H9 (cell line): ENCODE measurements at regions not wholly inside any gene's neighbourhood (a gene's known extent, or its start where the extent isn't known, plus 50 kb on each side); places are given as distances from the start of the nearest gene placed in this dataset.

Experiments
- DNase-seq: peaks from one replicate; pipeline ENCODE4 v3.0.0-alpha.2; 2017
- H2AFZ ChIP-seq: one replicate; pipeline ENCODE4 v1.6.1; 2013; ENCODE audit warnings: mild to moderate bottlenecking, low read length, control low read depth, moderate library complexity
- H2AK5ac ChIP-seq: 2 replicates; pipeline ENCODE4 v1.6.1; 2013; ENCODE audit warnings: low read length, control low read depth, mixed read lengths; ENCODE audit not compliant: insufficient read length
- H2BK120ac ChIP-seq: one replicate; pipeline ENCODE4 v1.6.1; 2013; ENCODE audit warnings: low read depth, mild to moderate bottlenecking, low read length, control low read depth, inconsistent platforms; ENCODE audit not compliant: poor library complexity, severe bottlenecking
- H2BK12ac ChIP-seq: 2 replicates; pipeline ENCODE4 v1.6.1; 2013; ENCODE audit warnings: low read length, control low read depth, mixed read lengths, low read depth; ENCODE audit not compliant: insufficient read length
- H2BK15ac ChIP-seq: 2 replicates; pipeline ENCODE4 v1.6.1; 2013; ENCODE audit warnings: low read depth, low read length, control low read depth
- H2BK20ac ChIP-seq: one replicate; pipeline ENCODE4 v1.6.1; 2013; ENCODE audit warnings: low read depth, mild to moderate bottlenecking, low read length, control low read depth, inconsistent platforms; ENCODE audit not compliant: poor library complexity, severe bottlenecking
- H2BK5ac ChIP-seq: 2 replicates; pipeline ENCODE4 v1.6.1; 2013; ENCODE audit warnings: low read length, control low read depth, mixed read lengths; ENCODE audit not compliant: insufficient read length
- H3K14ac ChIP-seq: 2 replicates; pipeline ENCODE4 v1.6.1; 2013; ENCODE audit warnings: low read length, control low read depth; ENCODE audit not compliant: insufficient read depth
- H3K18ac ChIP-seq: 2 replicates; pipeline ENCODE4 v1.6.1; 2013; ENCODE audit warnings: low read depth, mild to moderate bottlenecking, mixed read lengths, low read length, control low read depth; ENCODE audit not compliant: insufficient read length
- H3K23ac ChIP-seq: 2 replicates; pipeline ENCODE4 v1.6.1; 2013; ENCODE audit warnings: low read length, control low read depth, mixed read lengths, low read depth; ENCODE audit not compliant: insufficient read length
- H3K23me2 ChIP-seq: 2 replicates; pipeline ENCODE4 v1.6.1; 2013; ENCODE audit warnings: low read depth, mild to moderate bottlenecking, mixed read lengths, low read length, control low read depth; ENCODE audit not compliant: insufficient read length, poor library complexity, severe bottlenecking
- H3K27ac ChIP-seq: 2 replicates; pipeline ENCODE4 v1.5.1; 2013; ENCODE audit warnings: low read length, control low read depth, mixed read lengths, low read depth; ENCODE audit not compliant: insufficient read length
- H3K27me3 ChIP-seq: 2 replicates; pipeline ENCODE4 v1.6.1; 2013; ENCODE audit warnings: low read length, control low read depth, inconsistent platforms; ENCODE audit not compliant: insufficient read depth
- H3K4ac ChIP-seq: 2 replicates; pipeline ENCODE4 v1.6.1; 2013; ENCODE audit warnings: low read depth, mild to moderate bottlenecking, control low read depth, inconsistent platforms, low read length, moderate library complexity
- H3K4me1 ChIP-seq: 2 replicates; pipeline ENCODE4 v1.6.1; 2013; ENCODE audit warnings: low read length, control low read depth, inconsistent platforms; ENCODE audit not compliant: insufficient read depth
- H3K4me2 ChIP-seq: 2 replicates; pipeline ENCODE4 v1.6.1; 2013; ENCODE audit warnings: low read length, control low read depth, mixed read lengths; ENCODE audit not compliant: insufficient read length, insufficient read depth
- H3K56ac ChIP-seq: 2 replicates; pipeline ENCODE4 v1.6.1; 2013; ENCODE audit warnings: low read depth, mild to moderate bottlenecking, mixed read lengths, low read length, control low read depth; ENCODE audit not compliant: insufficient read length
- H3K79me1 ChIP-seq: 2 replicates; pipeline ENCODE4 v1.6.1; 2013; ENCODE audit warnings: low read depth, mild to moderate bottlenecking, moderate library complexity, low read length, control low read depth, inconsistent platforms; ENCODE audit not compliant: insufficient read depth, poor library complexity, severe bottlenecking
- H3K79me2 ChIP-seq: 2 replicates; pipeline ENCODE4 v1.6.1; 2013; ENCODE audit warnings: low read length, control low read depth, inconsistent platforms; ENCODE audit not compliant: insufficient read depth
- H3K9ac ChIP-seq: 2 replicates; pipeline ENCODE4 v1.6.1; 2013; ENCODE audit warnings: low read length, control low read depth, mixed read lengths; ENCODE audit not compliant: insufficient read length; ENCODE audit errors: extremely low read depth
- H3K9me3 ChIP-seq: one replicate; pipeline ENCODE4 v1.6.1; 2013; ENCODE audit warnings: low read depth, low read length, inconsistent platforms; ENCODE audit not compliant: control insufficient read depth
- H3T11ph ChIP-seq: one replicate; pipeline ENCODE4 v1.6.1; 2013; ENCODE audit warnings: mild to moderate bottlenecking, low read length, control low read depth, inconsistent platforms
- H4K20me1 ChIP-seq: one replicate; pipeline ENCODE4 v1.6.1; 2013; ENCODE audit not compliant: control insufficient read depth, insufficient read length, insufficient read depth
- H4K5ac ChIP-seq: 2 replicates; pipeline ENCODE4 v1.6.1; 2013; ENCODE audit warnings: low read depth, mild to moderate bottlenecking, mixed read lengths, low read length, control low read depth; ENCODE audit not compliant: insufficient read length
- H4K8ac ChIP-seq: replicated peaks from 2 replicates; pipeline ENCODE4 v1.6.1; 2013; ENCODE audit warnings: low read length, control low read depth, mixed read lengths, low read depth; ENCODE audit not compliant: insufficient read length
- H4K91ac ChIP-seq: 2 replicates; pipeline ENCODE4 v1.6.1; 2013; ENCODE audit warnings: low read depth, mild to moderate bottlenecking, moderate library complexity, mixed read lengths, low read length, control low read depth; ENCODE audit not compliant: insufficient read length
- H3K27ac Mint-ChIP-seq, 3 experiments: 2 replicates in 2 of 3; 3 replicates in 1 of 3; pipeline ENCODE4 v1.8.0; 2020 to 2021; ENCODE audit warnings: mixed read lengths in 3 of 3, mild to moderate bottlenecking in 1 of 3, moderate library complexity in 1 of 3
- H3K27me3 Mint-ChIP-seq: 2 replicates; pipeline ENCODE4 v1.8.0; 2021; ENCODE audit warnings: low read depth, mild to moderate bottlenecking, moderate library complexity, mixed read lengths
- H3K36me3 Mint-ChIP-seq, 3 experiments: 2 replicates in 2 of 3; 3 replicates in 1 of 3; pipeline ENCODE4 v1.8.0; 2020 to 2021; ENCODE audit warnings: low read depth in 3 of 3, mixed read lengths in 3 of 3; ENCODE audit not compliant: insufficient read depth in 1 of 3
- H3K4me1 Mint-ChIP-seq, 2 experiments: 2 replicates each; pipeline ENCODE4 v1.8.0; 2020; ENCODE audit warnings: mixed read lengths in 2 of 2
- H3K4me3 Mint-ChIP-seq, 2 experiments: 2 replicates in 1 of 2; 3 replicates in 1 of 2; pipeline ENCODE4 v1.8.0; 2020 to 2021; ENCODE audit warnings: mild to moderate bottlenecking in 2 of 2, mixed read lengths in 2 of 2, moderate library complexity in 1 of 2
- H3K9me3 Mint-ChIP-seq, 2 experiments: 2 replicates in 1 of 2; 3 replicates in 1 of 2; pipeline ENCODE4 v1.8.0; 2020; ENCODE audit warnings: mild to moderate bottlenecking in 2 of 2, mixed read lengths in 2 of 2, moderate library complexity in 1 of 2
- CTCF ChIP-seq: fragments of 200-600 bp; sonication (generic); conservative IDR thresholded peaks from 3 replicates; pipeline ENCODE4 v1.8.0; 2021; ENCODE audit warnings: antibody characterized with exemption, mild to moderate bottlenecking
- WGBS: extraction: QIAGEN DNeasy Blood & Tissue Kit; methylation state at CpG from one replicate; pipeline ENCODE4 v1.1.7; 2013; ENCODE audit warnings: missing lambda C conversion rate, low lambda C conversion rate, mixed read lengths; ENCODE audit not compliant: insufficient read length; ENCODE audit errors: extremely low coverage; 5-methylcytosine and 5-hydroxymethylcytosine counted together

- Histone ChIP-seq H4K5ac (no peak overlapping the region), H3K23ac (no peak overlapping the region), H3K27me3 (no peaks in the 10 kb centered on the region), H2AFZ (no peak overlapping the region), H3K79me2 (no peaks in the 10 kb centered on the region), H4K8ac (no peak overlapping the region), H3K4me2 (no peak overlapping the region), H3K79me1 (no peaks in the 10 kb centered on the region), H3K27ac (no peak overlapping the region), H2AK5ac (no peak overlapping the region), H3K18ac (no peak overlapping the region), H3K9ac (no peak overlapping the region), H2BK120ac (no peak overlapping the region), H3K56ac (no peak overlapping the region), H2BK12ac (no peak overlapping the region), H3K23me2 (no peaks in the 10 kb centered on the region), H2BK15ac (no peak overlapping the region), H3T11ph (no peak overlapping the region), H3K14ac (no peak overlapping the region), H4K20me1 (no peaks in the 10 kb centered on the region), H3K4me1 (no peaks in the 10 kb centered on the region; the same call in none of the 2 replicates), H4K91ac (no peak overlapping the region), H2BK5ac (no peak overlapping the region), H2BK20ac (no peak overlapping the region), H3K4ac (no peak overlapping the region), H3K9me3 (no peaks in the 10 kb centered on the region)
- TF ChIP-seq CTCF, result no peak
- Mint-ChIP-seq H3K9me3 (no peaks in the 10 kb centered on the region), H3K36me3 (no peaks in the 10 kb centered on the region), H3K4me1 (peaks cover 18% of the 10 kb centered on the region in 2 experiments), H3K27me3 (no peaks in the 10 kb centered on the region), H3K27ac (no peak overlapping the region; a peak in 1 of 7 replicates), H3K4me3 (no peak overlapping the region)
- no peak for DNase-seq
- WGBS, result no CpG with 5 or more reads among the region's 3 CpGs
Observed at GRCh38 chr1:69401879-69402278, 165.8 kb upstream of the LRRC7 start.
